ENCODE measurements at regions not wholly inside any gene's neighbourhood (a gene's known extent, or its start where the extent isn't known, plus 50 kb on each side); places are given as distances from the start of the nearest gene placed in this dataset.

DNA sequence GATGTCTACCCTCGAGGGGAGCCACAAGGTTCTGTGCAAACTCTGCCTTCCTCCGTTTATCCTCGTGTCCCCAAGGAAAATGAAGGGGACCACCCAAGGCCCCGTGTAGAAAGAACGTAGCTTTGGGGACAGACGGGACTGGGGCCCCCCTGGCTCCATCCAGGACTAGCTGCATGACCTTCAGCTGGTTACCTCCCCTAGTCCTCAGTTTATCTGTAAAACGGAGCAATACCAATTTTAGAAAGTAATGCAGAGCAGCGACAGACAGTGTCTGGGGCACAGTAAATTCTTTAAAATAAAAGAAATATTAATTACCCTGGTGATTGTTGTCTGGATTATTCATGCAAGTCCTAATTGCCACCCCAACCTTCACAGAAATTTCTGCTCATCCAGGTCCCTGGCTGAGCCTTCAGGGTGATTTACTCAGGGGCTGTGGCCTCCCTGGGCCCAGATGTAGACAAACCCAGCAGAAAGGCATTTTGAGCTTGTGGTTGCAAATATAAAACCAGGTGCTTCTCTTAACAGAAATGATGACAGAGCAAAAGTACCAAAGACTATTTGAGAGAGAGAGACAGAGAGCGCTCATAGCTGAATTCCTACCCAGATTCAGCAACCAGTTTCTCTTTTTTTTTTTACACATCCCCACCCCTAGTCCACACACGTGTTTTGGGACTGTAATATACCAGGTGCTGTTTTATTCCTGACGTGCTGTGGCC, 155.1 kb upstream of the SMIM23 start:
- ChIA-PET POLR2A (ENCODE audit: low non-redundant PET) (no interaction called here), CTCF (no interaction called here)
- H3K9me3 ChIP-seq (ENCODE audit: low read depth, low read length, poor library complexity, severe bottlenecking) = no peaks in the 10 kb centered on the region
- H3K36me3 ChIP-seq (ENCODE audit: insufficient read depth, low read length, poor library complexity, severe bottlenecking) = no peaks in the 10 kb centered on the region
- BruUV-seq (replicated peaks) = no TSS peak
- peaks cover 6% of the 10 kb centered on the region for H3K27me3 ChIP-seq (replicated peaks; ENCODE audit: insufficient read depth, low read depth, low read length, poor library complexity)
- no peak overlapping the region for H3K4me3 ChIP-seq (ENCODE audit: low read depth, low read length, poor library complexity, severe bottlenecking)
- H3K4me1 ChIP-seq (ENCODE audit: insufficient read depth, low read length, poor library complexity, severe bottlenecking) = no peaks in the 10 kb centered on the region
- no peak for TF ChIP-seq CTCF (conservative IDR thresholded peaks at IDR 0.05; ENCODE audit: low read depth, low read length)
- DNase-seq (ENCODE audit: low spot score) = no peak
- no peak overlapping the region for H3K27ac ChIP-seq (ENCODE audit: low read depth, low read length, poor library complexity, severe bottlenecking)
- intact Hi-C loops (cut with micrococcal nuclease; ENCODE audit: unreplicated experiment) = loop anchor here (2.0 to 10.0 kb wide), 3 partner anchors 224 to 414 kb away; no protein-coding TSS in a partner anchor

- H3K4me1 ChIP-seq (ENCODE audit: insufficient read depth, low read length, poor library complexity, severe bottlenecking) = no peaks in the 10 kb centered on the region
- H3K9me3 ChIP-seq (ENCODE audit: low read depth, low read length, poor library complexity, severe bottlenecking) = no peaks in the 10 kb centered on the region
- no peak overlapping the region for H3K27ac ChIP-seq (ENCODE audit: low read depth, low read length, poor library complexity, severe bottlenecking)
- H3K27me3 ChIP-seq (replicated peaks; ENCODE audit: insufficient read depth, low read depth, low read length, poor library complexity) = peaks cover 6% of the 10 kb centered on the region
- TF ChIP-seq CTCF (conservative IDR thresholded peaks at IDR 0.05; ENCODE audit: low read depth, low read length) (no peak), EZH2 (IDR thresholded peaks at IDR 0.05; ENCODE audit: borderline replicate concordance, low read depth, low read length, poor library complexity, severe bottlenecking) (no peak)
- DNase-seq (ENCODE audit: low spot score) = no peak
- no peak overlapping the region for H3K4me3 ChIP-seq (ENCODE audit: low read depth, low read length, poor library complexity, severe bottlenecking)
- POLR2A ChIA-PET (ENCODE audit: low non-redundant PET) = no interaction called here
- BruUV-seq (replicated peaks) = no TSS peak
- CTCF ChIA-PET = no interaction called here
- H3K36me3 ChIP-seq (ENCODE audit: insufficient read depth, low read length, poor library complexity, severe bottlenecking) = no peaks in the 10 kb centered on the region
- intact Hi-C loops (cut with micrococcal nuclease; ENCODE audit: unreplicated experiment) = loop anchor here (10.0 kb wide), 2 partner anchors 222 to 412 kb away; no protein-coding TSS in a partner anchor
Measured at GRCh38 chr5:171632616-171633015, 153.0 kb upstream of the SMIM23 start.

- TF ChIP-seq EZH2 (IDR thresholded peaks at IDR 0.05; ENCODE audit: borderline replicate concordance, low read depth, low read length, poor library complexity, severe bottlenecking) (no peak), CTCF (conservative IDR thresholded peaks at IDR 0.05; ENCODE audit: low read depth, low read length) (no peak)
- CTCF ChIA-PET = no interaction called here
- intact Hi-C loops (cut with micrococcal nuclease; ENCODE audit: unreplicated experiment) = loop anchor here (10.0 kb wide), 2 partner anchors 221 to 411 kb away; no protein-coding TSS in a partner anchor
- BruUV-seq (replicated peaks) = no TSS peak
- Histone ChIP-seq H3K4me1 (ENCODE audit: insufficient read depth, low read length, poor library complexity, severe bottlenecking) (no peaks in the 10 kb centered on the region), H3K27ac (ENCODE audit: low read depth, low read length, poor library complexity, severe bottlenecking) (no peak overlapping the region), H3K27me3 (replicated peaks; ENCODE audit: insufficient read depth, low read depth, low read length, poor library complexity) (no peaks in the 10 kb centered on the region), H3K4me3 (ENCODE audit: low read depth, low read length, poor library complexity, severe bottlenecking) (no peak overlapping the region), H3K36me3 (ENCODE audit: insufficient read depth, low read length, poor library complexity, severe bottlenecking) (no peaks in the 10 kb centered on the region), H3K9me3 (ENCODE audit: low read depth, low read length, poor library complexity, severe bottlenecking) (no peaks in the 10 kb centered on the region)
- POLR2A ChIA-PET (ENCODE audit: low non-redundant PET) = no interaction called here
- no peak for DNase-seq (ENCODE audit: low spot score)
Measured at GRCh38 chr5:171633776-171634470, 151.7 kb upstream of the SMIM23 start.

All from A673 (cell line).